NCI-H748 (cell line): ENCODE measurements at regions not wholly inside any gene's neighbourhood (a gene's known extent, or its start where the extent isn't known, plus 50 kb on each side); places are given as distances from the start of the nearest gene placed in this dataset.
"Not testable (repeated sequence)": the region's sequence is repeated elsewhere in the genome, so short reads cannot be mapped to it uniquely, and the experiment has no call there.

Experiments used
- DNase-seq: peaks from one replicate; lab custom pipeline; 2025; ENCODE audit not compliant: unreplicated experiment; lab: John Stamatoyannopoulos, UW

DNA sequence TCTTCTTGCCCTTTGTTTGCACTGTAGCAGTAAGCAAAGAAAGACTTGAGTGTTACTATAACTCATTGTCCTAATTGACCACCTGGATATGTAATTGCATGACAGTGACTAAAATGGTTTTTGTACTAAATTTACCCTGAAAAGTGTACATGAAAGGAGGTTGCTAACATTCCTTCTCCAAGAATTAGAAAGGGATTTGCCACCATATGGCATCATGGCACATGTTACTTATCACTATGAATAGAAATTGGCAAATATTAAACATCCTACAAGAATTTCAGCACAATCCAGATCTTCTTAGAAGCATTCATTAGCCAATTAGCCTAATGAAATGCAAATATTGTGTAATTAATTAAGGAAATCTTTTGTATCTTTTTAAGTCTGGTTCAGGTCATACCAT, 834.2 kb downstream of the STPG2 start:
- peak; percentile 79 for DNase-seq

DNA sequence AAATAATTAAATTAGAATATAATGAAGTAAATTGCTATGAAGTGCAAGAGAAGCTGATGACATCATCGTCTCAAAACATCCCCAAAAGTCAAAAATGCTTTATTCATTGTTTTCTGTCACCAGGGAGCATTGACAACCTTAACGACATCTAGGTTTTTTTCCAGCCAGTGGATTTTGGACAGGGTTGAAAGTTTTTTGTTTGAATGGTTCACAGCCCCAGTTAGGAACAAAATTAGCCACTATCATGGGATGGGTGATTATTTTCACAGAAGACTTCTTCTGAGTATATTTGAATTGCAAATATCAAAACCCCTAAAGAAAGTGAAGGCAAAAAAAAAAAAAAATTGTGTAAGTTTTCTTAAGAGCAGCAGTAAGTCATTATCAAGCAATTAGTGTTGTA, 826.1 kb downstream of the STPG2 start:
- DNase-seq, result peak; percentile 48

DNA sequence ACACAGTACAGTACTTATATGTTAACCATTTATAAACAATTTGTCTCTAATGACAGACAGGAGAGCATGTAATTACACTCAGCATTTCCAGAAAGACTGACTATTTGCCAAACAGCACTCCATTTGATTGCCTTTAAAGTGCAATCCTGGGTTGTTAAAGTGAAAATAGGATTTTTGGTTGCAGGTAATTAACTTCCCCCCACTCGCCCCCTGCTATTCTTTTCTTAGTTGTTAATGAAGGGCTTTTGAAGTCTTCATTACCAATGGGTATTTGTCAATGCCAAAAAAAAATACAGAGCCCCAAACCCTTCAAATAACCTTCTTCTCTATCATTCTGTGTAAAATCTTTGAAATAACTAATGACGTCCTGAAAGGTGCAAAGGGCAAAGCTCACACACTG, 825.6 kb downstream of the STPG2 start:
- peak; percentile 86 for DNase-seq

DNA sequence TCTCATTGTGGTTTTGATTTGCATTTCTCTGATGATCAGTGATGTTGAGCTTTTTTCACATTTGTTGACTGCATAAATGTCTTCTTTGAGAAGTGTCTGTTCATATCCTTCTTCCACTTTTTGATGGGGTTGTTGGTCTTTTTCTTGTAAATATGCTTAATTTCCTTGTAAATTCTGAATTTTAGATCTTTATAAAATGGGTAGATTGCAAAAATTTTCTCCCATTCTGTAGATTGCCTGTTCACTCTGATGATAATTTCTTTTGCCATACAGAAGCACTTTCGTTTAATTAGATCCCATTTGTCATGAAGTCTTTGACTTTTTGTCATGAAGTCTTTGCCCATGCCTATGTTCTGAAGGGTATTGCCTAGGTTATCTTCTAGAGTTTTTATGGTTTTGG, 817.5 kb downstream of the STPG2 start:
- DNase-seq, result not testable (repeated sequence)

DNA sequence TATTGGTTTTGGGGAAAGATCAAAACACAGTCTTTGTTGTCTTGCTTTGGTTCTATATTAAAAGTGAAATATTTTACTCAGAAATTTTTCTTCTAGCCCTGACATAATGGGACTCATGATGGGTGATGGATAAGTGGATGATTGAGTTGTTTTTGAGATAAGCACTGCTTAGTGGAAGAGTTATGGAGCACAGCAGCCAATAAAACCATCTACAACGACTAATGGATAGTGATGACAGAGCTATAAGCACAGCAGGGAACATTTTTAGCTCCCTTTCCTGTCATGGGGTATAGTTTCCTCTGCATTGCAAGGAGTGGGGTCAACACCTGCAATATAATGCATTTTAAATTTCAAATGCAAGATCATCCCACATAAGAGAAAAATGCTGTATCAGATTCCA, 812.4 kb downstream of the STPG2 start:
- peak; percentile 16 for DNase-seq

DNA sequence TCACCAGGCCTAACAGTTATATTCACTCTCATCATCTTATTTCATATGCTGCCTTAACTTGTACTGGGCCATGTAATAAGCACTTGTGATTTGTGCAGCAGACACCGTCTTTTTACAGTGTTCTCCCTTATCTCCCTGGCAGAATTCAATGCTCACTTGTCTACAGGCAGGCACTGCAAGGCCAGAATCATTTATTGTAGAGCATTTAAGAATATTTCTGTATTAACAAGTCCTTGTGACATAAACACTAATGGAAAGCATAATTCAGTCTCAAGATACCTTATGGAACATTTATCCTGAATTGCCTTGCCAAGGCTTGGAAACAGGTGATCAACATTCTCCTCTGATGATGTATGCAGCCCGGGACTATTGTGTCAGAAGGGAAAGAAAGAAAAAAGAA, 808.9 kb downstream of the STPG2 start:
- DNase-seq, result no peak

DNA sequence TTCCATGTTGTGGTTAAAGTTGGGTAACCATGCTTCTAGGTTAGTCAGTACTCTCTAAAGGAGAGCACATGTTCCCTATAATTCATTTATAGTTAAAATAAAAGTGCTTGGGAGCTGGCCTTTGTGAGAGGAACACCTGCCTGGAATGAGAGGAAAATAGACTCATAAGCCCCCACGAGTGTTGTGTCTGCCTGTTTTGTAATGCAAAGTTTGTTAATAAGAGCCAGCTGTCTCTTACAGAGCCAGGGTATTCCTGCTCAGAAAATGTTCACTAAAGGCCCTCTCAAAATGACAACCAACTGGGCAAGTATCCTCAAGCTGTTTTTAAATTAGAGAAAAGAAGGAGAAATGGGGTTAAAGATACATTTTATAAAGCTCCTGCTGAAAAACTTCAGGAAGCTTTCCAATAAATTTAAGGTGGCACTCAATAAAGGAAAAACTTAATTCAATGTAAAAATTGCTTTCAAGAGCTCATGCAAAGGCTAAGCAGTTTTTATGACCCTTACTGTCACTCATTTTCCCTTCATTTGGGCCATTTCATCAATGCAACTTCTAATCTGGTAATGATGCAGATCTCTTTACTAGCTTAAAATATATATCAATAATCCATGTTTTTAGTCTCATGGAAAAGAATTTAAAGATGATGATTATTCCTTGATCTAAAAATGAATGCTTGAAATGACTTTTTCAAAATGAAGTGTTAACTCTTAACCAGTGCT, 793.6 kb downstream of the STPG2 start:
- peak; percentile 65 for DNase-seq

DNA sequence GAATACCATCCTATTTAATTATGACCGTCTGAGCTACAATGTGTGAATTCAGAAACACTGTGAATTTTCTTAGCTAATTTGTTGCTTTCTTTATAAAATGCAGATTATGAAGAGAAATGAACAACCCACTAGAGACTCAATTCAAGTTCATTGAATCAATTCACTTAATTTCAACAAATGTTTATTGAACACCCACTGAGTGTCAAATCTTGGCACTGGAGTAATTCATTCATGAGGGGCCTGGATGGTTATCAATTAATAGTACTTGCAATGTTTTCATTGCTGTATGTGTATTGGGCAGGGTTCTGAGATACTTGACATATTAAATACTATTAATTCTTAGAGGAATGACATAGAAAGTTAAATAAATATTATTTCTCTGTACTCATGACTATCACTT, 789.4 kb downstream of the STPG2 start:
- no peak for DNase-seq

DNA sequence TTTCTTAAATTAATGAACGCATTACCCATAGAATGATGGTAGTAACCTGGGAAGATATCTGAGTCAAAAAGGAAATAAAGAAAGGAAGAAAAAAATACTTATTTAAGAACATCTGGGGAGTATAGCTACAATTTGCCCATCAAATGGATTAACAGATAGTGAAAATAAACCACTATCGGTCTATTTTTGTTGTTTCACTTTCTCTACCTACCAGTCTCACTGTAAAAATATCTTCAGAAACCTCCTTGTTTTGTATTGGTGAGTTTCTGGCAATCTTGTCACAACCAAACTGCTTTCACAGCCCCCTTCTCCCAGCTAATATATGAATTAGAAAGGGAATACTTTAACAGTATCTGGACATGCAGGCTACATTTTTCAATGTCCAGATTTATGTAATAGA, 783.5 kb downstream of the STPG2 start:
- DNase-seq, result no peak

DNA sequence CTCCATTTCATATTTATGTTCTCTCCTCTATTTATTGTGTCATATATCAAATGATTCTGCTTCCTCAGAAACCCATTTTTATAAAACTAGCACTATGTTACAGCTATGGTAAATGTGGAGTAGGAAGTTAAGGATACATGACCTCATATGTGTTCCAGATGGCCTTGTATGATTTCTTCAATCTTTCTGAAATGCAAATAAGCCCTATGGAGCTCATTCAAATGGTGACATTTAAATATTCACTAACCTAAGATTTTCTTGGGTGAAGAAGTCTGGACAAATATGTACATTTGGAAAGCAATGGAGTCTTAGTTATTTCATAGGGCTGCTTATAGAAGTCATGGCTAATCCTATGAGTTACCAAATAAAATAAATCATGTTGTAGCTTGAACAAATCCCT, 782.5 kb downstream of the STPG2 start:
- no peak for DNase-seq

DNA sequence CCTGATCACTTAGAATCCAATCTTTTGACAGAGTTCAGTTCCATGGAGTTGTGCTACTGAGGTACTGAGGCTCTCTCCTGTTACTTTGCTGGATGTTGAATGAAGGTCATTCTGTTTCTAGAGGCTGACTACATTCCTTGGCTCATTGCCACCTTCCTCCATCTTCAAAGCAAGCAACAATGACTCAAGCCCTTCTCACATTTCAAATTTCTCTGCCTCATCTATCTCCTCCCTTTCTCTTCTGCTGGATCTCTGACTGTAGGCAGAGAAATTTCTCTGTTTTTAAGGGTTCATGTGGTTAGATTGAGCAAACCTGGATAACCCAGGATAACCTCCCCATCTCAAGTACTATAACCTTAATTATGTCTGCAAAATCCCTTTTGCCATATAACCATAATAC, 775.4 kb downstream of the STPG2 start:
- DNase-seq, result peak; percentile 8

DNA sequence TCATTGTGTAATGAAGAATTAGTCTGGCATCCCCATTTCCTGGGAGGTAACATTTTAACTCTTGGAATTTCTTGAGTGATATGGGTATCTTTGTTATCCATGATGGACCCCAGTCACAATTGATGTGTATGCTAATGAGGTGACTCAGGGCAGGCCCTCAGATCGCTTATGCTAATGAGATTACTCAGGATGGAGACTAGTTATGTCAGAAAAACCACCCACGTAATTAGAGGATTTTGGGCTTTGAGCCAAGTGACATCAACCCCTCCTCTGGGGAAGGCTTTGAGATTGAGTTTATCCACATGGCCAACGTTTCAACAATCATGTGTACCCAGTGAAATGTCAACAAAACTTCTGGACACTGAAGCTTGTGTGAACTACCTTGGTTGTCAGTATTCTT, 772.7 kb downstream of the STPG2 start:
- peak; percentile 61 for DNase-seq

DNA sequence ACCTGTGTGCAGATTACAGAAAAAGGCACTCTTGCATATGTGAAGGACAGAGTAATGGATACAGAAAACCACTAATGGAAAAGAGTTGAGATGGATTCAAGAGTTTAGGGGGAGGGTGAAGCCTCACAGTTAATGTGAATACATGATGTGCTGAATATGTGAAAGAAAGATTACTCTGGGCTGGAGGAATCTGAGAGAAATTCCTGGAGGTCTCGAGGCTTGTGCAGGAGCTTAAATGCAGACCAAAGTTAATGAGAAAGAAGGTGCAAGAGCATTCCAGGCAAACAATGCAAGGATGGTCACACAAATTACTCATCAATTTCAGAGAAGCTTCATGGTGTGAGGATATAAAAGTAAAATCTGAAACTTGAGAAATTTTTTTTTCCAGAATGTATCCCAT, 768.8 kb downstream of the STPG2 start:
- DNase-seq, result no peak

DNA sequence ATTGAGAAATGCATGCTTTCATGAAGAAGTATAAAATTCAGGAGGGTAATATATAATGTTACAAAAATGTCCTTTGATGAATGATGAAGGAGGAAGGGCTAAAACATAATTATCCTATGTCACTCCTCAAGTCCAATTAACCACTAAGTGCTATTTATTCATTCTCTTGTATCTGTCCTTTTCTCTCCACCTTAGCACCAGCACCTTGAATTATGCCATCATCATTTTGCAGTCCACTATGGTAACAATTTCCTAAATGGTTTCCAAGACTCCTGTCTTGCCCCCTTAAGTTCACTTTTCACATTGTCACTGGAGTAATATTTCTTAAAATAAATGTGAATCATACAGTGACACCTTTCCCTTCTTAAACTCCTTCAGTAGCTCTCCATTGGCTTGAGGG, 756.3 kb downstream of the STPG2 start:
- DNase-seq, result no peak

DNA sequence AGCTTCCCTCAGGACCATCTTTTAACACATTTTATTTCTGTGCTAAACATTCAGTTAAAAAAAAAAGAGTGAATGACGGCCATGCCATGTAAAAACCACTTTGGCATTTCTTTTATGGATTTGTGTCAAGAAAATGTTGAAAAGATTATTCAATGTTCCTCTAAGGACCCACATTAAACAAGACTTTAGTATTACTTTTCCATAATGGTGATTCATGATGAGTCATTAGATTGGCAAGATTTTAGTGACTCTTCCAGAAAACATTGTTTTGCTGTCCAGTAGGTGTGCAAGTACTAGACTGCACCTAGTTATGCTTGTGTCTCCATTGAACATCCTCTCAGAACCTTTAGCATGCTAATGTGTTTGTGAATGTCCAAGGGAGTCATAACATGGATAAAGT, 748.6 kb downstream of the STPG2 start:
- no peak for DNase-seq

DNA sequence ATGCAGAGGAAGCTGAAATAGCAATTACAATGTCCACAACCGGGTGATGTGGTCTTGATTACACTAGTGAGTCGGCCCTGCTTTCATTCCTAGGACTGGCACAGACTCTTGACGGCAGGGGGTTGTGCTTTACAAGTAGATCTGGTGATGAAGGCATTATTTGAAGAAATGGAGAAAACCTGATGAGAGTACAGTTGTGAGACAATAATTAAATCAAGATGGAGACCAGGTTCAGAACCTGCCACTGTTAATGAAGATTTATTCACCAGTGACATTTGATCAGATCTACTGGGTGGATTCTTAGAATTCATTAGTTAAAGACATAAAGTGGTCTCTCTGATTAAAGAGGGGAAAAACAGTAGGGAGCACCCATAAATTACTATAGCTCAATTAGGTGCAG, 747.2 kb downstream of the STPG2 start:
- DNase-seq, result peak; percentile 66

DNA sequence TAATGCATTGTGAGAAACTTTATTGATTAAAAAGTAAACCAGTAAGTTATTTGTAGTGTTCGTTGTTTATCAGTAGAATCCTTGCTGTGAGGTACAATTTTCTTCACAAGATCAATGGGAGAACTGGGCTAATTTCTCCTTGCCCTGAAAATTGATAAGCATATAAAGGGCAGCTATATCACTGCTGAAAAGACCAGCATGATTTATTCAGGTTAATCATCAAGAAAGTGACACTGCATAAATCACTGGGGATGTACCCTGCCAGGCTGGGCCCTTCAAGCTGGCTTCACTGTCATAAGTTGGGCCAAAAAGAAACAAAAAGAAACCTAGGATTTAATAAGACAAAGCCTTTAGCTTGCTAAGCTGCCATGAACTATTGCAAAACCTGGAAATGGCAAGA, 746.7 kb downstream of the STPG2 start:
- peak; percentile 16 for DNase-seq

DNA sequence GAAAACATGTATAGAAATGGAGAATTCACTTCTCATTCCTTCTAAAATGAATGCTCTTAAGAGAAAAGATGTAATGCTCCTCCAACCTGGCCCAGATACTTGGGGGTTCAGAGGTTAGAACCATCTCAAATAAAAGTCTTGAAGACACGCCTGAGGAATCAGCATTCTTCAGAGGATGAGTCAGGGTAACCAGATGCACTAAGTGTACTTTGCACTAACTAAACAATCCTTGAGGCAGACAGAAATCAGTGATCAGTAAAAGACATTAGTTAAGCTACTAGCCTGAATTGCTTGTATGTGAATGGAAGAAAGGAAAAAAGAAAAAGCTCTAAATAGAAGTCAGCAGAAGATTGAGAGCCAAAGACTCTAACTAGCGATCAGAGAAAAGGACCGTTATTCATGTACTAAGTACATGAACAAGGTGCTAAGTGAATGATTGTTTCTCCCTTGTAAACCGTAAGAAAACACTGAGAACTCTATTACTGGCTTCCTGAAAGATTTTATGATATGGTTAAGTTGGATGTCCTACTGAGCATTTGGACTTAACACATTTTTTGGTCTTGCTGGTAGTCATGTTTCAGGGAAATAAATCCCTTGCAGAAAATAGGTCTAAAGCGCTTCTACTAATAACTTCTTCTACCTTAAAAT, 738.3 kb downstream of the STPG2 start:
- no peak for DNase-seq

DNA sequence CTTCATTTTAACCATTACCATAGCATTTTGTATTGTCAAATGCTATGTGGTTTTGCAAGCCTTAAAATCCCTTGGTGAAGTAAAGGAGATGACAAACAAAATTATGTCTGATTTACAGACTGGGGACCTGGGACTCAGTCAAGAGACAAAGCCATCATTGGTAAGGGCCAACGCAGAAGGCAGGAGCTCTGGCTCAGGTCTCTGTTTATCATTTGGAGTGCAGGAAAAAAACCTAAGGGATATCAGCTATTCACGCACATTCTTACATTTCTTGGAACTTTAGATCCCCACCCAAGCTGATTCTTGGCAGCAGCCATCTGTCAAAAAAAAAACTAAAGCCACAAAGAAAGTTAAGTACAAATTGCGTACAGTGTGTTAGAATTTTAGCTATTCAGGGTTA, 731.9 kb downstream of the STPG2 start:
- no peak for DNase-seq

DNA sequence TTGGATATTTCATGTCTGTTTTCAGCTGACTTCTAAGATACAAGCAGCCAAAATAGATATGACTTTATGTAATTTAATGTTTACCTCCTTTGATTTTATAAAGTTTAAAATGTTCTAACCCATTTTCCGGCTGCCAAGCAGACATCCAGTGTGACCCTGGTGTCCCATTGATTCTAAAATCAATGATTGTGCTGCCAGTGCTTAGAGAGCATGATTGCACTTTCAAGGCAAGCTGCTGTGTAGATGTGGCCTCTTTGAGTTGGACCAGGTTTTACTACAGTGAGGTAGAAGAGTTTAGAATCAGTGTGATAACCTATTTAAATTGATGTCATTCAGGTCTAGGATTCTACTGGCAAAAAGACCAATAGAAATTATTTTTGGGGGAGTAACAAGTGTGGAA, 730.9 kb downstream of the STPG2 start:
- DNase-seq, result no peak

DNA sequence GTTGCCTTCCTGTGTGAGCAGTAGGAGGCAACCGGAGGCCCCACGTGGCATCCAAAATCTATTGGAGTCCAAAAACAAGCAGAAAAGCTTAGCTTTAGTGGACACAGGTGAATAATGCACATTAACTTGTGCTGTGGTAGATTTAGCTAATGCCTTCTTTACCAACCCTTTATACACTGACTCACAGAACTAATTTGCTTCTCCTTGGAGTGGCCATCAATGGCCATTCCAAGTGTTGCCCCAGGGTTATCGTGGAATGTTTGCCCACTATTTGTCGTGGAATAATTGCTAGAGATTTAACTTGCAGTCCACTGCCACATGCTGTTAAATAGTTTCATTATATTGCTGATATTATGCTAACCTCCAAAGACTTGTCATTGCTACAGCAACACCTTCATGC, 729.1 kb downstream of the STPG2 start:
- no peak for DNase-seq

DNA sequence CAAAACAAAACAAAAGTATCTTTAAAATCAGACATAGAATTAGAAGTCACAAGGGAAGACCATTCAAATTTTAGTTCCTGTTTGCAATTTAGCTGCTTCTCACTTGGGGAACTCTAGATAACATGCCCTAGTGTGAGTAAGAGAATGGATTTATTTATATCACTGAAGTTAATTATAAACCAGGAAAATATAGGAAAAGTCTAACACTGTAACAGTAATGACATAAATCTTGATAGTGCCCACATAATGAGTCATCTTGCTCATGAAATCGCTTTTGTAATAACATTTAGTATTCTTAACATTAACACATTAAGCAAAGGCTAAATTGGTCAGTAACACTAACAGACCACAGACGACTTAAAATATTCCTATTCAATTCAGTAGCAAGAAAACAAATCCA, 710.7 kb downstream of the STPG2 start:
- no peak for DNase-seq
